ENCODE measurements at regions not wholly inside any gene's neighbourhood (a gene's known extent, or its start where the extent isn't known, plus 50 kb on each side); places are given as distances from the start of the nearest gene placed in this dataset.

GRCh38 chr4:79201971-79202370 lies 123.9 kb downstream of the NAA11 start:
- TF ChIP-seq CTCF (IDR thresholded peaks at IDR 0.05) = no peak
- no peak for TF ChIP-seq POLR2A (IDR thresholded peaks at IDR 0.05)
